ENCODE measurements at regions not wholly inside any gene's neighbourhood (a gene's known extent, or its start where the extent isn't known, plus 50 kb on each side); places are given as distances from the start of the nearest gene placed in this dataset.
"Not testable (repeated sequence)": the region's sequence is repeated elsewhere in the genome, so short reads cannot be mapped to it uniquely, and the experiment has no call there.

DNA sequence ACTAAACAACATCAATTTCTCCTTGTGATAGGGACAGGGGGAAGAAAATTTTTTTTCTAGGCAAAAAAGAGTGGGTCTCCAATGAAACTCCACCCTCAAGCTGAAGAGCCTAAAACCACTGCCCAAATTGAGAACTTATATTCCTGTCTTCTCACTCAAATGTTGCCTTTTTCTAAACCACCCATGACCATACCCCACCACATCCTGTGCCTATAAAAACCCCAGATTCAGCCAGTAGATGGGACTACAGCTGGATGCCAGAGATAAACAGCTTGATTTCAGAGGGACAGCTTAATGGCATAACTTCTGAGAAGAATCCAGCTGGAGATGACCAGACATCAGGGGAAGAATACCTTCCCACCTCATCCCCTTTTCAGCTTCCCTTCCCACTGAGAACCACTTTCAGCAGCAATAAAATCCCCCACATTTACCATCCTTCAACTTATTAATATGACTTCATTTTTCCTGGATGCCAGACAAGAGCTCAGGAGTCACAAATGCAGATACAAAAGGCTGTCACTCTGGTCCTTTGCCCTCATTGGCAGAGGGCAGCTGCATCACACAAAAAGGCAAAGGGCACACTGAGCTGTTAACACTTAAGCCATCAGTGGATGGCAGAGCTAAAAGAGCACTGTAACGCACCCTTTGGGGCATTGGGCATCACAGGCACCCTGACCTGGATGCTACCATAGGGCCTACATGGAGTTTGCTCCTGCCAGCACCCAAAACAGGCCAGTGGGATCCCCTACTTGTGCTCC, 972.5 kb upstream of the CTNND2 start:
- no peak for TF ChIP-seq CTCF (conservative IDR thresholded peaks at IDR 0.05)
- no peak for TF ChIP-seq ZFX (IDR thresholded peaks at IDR 0.05)
- H3K27ac ChIP-seq, result no peak overlapping the region

GRCh38 chr5:12870872-12871539, 966.8 kb upstream of the CTNND2 start:
- H3K27ac ChIP-seq, result no peak overlapping the region
- no peak for TF ChIP-seq CTCF (conservative IDR thresholded peaks at IDR 0.05)
- TF ChIP-seq ZFX (IDR thresholded peaks at IDR 0.05), result no peak

DNA sequence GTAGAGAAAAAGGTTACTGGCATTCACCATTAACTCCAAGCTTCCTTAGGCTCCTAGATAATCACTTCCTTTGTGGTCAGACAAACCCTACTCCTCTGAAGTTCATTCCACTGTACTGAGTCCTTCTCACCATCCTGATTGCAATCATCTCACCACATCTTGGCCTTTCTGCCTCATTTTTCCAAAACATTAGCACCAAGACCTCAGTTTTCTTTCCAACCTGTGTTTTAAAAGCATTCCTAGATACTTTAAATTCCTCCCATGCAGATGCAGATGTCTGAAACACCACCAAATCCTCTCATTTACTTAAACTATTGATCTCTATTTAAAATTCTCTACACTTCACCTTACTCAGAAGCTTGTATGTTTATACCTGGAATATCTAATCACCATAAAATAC, 961.3 kb upstream of the CTNND2 start:
- H3K27ac ChIP-seq, result no peak overlapping the region
- TF ChIP-seq ZFX (IDR thresholded peaks at IDR 0.05) (no peak), CTCF (conservative IDR thresholded peaks at IDR 0.05) (no peak)

DNA sequence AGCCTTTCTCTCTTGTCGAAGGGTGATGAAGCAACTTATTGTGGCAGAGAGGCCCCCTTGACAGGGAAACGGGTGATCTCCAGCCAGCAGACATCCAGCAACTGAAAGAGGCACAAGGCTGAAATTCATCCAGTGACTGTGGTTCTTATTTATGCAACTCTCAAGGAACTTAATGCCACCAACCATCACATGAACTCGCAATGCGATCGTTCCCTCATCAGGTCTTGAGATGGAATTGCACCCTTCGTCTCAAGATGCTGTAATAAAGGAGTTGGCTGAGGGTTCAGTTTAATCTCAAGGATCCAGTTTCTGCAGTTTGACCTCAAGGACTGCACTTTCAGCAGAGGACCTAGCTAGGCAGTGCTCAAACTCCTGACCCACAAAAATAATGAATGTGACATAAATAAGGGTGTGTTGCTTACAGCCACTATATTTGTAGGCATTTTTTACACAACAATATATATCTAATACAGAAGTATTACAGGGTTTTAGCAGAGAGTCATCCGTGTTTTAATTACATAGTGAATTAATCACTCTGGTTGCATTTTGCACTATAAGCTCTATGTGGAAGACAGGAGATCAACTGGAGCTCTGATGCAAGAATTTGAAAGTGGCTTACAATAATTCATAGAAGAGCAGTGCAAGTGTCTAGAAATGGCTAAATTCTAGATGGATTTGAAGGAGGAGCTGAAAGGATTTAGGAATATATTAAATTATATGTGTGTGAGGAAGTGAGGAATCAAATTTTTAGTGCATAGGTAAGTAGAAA, 957.8 kb upstream of the CTNND2 start:
- no peak for TF ChIP-seq ZFX (IDR thresholded peaks at IDR 0.05)
- no peak for TF ChIP-seq CTCF (conservative IDR thresholded peaks at IDR 0.05)

GRCh38 chr5:12856105-12856504, 951.9 kb upstream of the CTNND2 start:
- not testable (repeated sequence) for H3K27ac ChIP-seq

More for the DNA sequence above, 957.8 kb upstream of the CTNND2 start:
- H3K27ac ChIP-seq, result no peak overlapping the region

DNA sequence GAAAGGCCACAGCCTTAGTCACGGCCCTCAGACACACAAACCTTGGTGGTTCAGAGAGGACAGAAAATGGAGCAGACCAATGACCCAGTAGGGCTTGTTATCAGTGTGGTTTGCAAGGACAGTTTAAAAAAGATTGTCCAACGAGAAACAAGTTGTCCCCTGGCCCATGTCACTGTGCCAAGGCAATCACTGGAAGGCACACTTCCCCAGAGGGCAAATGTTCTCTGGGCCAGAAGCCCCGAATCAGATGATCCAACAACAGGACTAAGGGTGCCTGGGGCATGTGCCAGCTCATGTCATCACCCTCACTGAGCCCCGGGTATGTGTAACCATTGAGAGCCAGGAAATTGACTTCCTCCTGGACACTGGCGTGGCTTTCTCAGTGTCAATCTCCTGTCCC, 950.1 kb upstream of the CTNND2 start:
- TF ChIP-seq ZFX (IDR thresholded peaks at IDR 0.05), result no peak
- no peak for TF ChIP-seq CTCF (conservative IDR thresholded peaks at IDR 0.05)
- H3K27ac ChIP-seq, result no peak overlapping the region

- H3K27ac ChIP-seq, result no peak overlapping the region
- no peak for TF ChIP-seq ZFX (IDR thresholded peaks at IDR 0.05)
- no peak for TF ChIP-seq CTCF (conservative IDR thresholded peaks at IDR 0.05)
Measured at GRCh38 chr5:12851761-12852160, 947.5 kb upstream of the CTNND2 start.
